Activated CD4-positive, alpha-beta T cell treated with anti-CD3 and anti-CD28 coated beads for 48 hours (primary cell): ENCODE measurements at regions not wholly inside any gene's neighbourhood (a gene's known extent, or its start where the extent isn't known, plus 50 kb on each side); places are given as distances from the start of the nearest gene placed in this dataset.
"Not testable (repeated sequence)": the region's sequence is repeated elsewhere in the genome, so short reads cannot be mapped to it uniquely, and the experiment has no call there.

Experiments
- DNase-seq: peaks from one replicate; pipeline ENCODE4 v3.0.0-alpha.2; 2020

DNA sequence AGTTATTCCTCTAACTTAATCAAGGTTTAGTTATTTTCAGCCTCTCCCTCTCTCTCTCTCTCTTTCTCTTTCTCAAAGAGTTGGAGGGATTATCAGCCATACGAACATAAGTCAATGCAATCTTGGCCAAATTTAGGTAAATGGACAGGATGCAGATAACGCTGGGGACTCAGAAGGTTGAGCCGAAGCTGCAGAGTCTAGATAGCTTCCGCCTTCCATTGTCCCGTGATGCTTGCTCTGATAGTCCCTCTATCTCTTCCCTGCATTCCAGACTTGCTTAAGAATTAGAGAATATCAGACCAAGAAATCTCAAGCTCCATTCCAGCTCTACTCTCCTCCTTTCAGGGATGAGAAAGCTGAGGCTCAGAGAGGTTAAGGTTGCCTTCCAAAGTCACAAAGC is 502.8 kb upstream of the TNP1 start:
- DNase-seq = no peak

DNA sequence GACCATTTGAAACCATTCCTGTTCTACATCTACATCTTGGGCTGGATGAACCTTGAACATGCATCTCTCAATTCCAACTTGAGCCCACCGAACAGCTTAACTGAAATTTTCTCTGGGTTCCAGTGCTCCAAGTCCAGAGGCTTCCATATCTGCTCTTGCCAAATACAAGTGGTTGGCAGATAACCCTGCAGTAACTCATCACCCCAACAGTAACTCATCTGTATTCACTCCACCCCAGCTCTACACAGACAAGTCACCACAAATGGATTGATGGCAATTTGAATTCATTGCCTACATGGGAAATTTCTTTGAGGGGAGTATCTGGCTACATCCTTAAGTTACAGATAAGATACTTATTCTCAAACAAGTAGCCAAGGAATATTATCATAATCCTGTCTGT is 502.4 kb upstream of the TNP1 start:
- DNase-seq = no peak

DNA sequence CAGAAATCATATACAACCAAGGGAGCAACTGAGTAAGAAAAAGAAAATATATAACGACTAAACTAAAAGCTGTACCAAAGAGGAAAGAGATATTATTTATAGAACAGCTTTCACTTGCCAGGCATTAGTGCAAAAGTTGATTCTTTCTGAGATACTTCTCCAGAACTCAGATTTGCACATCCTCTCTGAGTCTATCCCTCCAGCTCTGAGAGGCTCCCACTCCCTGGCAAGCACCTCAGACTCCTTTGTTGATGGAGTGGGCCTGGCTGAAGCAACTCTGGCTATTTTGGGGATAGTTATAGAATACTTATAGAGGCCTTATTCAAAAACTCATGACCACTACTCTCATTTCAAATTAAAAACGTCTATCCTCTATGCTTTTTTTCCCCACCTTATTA is 501.6 kb upstream of the TNP1 start:
- no peak for DNase-seq

DNA sequence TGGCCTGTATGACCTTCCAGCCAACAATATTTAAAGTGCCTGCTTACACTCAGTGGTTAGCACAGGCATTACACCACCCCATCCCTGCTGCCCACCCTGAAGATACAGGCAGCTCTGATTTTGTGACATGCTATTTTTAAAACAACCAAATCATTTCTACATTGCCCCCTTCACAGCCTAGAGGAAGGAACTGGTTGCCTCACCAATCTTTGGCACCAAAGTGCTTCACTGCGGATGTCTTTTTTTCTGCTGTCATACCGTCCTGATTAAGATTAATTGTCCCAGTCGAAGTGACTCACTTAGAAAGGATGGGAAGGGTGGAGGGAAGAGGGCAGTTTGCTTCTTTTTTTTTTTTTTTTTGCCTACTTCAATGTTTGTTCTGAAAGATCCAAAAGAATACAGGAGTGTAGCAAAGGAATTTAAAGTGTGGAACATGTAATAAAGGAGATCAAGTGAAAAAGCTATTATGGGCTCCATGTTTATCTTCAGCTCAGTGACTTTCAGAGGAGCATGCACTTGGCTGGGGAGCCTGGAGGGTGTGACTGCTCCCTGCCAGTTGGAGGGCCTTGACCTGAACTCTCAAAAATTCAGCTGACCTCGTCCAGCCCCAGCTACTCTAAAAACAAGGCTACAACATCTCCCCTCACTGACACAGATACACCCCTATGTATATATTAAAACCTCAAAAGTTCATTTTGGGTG is 501.1 kb upstream of the TNP1 start:
- DNase-seq = no peak

DNA sequence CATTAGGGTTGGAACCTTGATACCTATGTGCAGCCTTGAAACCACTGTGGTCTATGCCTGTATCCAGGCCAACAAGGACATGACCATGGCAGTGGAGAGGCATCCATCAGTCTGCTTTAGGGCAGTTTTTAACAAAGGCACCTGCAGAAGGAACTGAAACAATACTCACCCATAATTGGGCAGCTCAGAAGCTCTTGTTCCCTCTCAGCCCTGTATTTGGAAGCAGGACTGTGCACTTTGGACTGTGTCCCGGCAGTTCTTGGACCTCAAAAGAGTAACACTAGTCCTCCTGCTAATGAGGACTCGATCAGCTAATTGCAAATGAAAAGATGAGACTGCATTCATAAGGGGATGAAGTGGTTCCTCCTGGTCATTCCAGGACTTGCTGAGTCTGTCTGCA is 500.2 kb upstream of the TNP1 start:
- no peak for DNase-seq

DNA sequence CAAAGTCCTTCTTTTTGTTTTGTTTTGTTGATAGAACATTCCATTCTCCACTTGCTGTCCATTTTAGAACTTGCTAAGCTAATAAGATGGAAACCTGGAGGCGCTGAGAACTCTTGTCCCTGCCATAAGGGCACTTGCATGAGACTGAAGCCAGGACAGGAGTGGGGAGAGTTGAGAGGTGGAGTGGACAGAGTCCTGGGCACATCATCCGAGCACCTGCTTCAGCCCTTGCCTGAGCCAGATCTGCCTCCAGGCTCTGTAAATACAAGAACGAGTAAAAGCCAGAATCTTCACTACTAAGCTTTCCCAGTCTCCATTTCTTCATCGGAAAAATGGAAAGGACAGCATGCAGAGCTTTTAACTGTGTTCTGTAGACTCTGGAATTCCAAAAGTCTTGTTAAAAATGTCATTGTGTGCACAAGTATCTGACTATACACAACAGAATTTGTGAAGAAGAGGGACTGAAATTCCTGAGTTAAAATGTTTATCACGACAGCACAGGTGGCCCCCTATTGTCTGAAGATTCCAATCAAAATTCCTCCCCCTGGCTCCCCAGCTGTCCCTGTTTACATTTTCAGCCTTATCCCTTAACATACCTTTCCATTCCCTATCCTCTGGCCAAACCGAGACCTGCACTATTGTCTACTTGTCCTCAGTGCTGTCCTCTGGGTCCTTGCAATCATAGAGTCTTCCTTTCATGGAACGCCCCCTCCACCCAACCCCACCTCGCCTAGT is 498.2 kb upstream of the TNP1 start:
- no peak for DNase-seq

DNA sequence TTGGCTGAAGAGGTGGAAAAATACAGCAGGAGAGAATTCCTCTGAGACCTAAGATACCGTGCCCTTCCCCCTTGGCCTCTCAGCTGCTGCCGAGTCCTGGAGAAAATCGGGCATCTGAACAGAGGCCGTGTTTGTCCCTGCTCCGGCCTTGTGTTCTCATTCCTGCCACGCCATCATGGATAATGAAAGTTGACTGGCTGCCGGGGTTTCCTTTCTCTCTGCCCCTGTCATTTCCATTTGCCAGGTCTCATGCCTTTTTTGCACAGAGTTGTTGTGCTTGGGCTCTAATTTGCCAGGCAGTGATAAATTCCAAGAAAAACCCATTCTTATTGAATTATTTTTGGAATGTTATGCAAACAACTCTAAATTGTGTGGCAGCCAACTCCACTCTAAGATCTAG is 496.9 kb upstream of the TNP1 start:
- DNase-seq = no peak

DNA sequence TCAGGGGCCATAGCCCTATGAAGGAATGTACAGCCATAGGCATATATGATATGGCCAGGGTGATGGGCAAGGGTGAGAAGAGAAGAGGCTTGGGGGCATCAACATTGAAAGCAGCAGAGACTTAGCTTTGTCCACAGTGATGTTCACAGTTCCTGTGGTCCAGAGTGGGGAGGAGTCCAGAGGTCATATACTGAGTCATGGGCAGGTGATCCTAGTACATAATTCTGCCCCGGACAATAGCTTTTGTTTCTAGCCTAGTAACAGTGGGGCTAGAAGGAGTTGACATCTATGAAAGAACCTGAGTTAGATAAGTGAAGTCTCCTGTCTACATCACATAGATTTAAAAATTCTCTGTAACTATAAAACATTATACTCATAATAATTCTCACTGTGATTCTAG is 496.3 kb upstream of the TNP1 start:
- DNase-seq = no peak

DNA sequence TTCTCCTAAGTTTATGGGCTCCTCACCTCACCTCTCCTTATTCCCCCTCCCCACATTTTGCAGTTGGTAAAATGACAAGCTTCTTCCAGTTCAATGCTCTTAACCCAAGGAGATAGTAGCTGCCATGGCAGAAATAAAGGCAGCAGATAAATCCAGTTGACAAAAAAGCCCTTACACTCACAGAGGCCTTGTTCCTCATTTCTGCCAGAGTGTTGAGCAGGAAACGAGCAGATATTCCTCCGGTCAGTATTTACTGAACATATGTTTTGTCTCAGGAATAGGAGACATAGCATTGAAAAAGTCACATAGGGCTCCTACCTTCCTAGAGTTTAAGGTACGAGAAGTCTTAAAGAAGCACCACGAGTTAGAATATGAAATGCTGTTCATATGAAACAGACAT is 493.7 kb upstream of the TNP1 start:
- DNase-seq = no peak

DNA sequence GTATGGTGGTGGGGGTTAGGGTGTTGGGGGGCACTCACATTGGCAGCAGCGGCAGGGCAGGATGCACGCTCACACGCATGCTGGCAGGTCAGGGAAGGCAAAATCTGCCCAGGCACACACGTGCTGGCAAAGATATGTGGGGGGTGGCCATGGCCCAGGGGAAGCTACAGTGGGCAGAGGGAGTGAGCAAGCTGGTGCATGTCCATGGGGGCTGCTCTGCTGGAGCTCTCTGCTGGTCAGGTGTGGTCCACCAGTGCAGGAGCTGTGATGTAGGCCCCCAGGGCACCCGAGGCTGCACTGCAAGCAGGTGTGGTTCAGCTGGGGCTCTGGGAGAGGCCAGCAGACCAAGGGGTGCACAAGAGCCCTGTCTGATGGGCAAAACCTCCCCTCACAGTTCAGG is 491.5 kb upstream of the TNP1 start:
- DNase-seq = no peak

DNA sequence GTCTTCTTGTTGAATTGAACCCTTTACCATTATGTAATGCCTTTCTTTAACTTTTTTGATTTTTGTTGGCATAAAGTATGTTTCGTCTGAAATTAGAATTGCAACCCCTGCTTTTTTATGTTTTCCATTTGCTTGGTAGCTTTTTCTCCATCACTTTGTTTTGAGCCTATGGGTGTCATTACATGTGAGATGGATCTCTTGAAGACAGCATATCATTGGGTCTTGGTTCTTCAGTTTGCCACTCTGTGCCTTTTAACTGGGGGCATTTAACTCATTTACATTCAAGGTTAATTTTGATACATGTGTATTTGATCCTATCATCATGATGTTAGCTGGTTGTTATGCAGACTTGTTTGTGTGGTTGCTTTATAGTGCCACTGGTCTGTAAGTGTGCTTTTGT is 489.4 kb upstream of the TNP1 start:
- DNase-seq = no peak

DNA sequence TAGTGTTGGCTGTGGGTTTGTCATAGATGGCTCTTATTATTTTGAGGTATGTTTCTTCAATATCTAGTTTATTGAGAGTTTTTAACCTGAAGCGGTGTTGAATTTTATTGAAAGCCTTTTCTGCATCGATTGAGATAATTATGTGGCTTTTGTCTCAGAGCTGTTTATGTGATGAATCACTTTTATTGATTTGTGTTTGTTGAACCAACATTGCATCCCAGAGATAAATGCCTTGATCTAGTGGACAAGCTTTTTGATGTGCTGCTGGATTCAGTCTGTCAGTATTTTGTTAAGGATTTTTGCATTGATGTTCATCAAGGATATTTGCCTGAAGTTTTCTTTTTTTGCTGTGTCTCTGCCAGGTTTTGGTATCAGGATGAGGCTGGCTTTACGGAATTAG is 487.8 kb upstream of the TNP1 start:
- DNase-seq = not testable (repeated sequence)

DNA sequence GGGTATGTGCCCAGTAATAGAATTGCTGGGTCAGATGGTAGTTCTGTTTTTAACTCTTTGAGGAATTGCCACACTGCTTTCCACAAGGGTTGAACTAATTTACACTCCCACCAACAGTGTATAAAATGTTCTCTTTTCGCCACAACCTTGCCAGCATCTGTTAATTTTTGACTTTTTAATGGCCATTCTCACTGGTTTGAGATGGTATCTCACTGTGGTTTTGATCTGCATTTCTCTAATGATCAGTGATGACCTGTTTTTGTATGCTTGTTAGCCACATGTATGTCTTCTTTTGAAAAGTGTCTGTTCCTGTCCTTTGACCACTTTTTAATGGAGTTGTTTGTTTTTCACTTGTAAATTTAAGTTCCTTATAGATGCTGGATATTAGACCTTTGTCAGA is 486.2 kb upstream of the TNP1 start:
- DNase-seq = not testable (repeated sequence)

DNA sequence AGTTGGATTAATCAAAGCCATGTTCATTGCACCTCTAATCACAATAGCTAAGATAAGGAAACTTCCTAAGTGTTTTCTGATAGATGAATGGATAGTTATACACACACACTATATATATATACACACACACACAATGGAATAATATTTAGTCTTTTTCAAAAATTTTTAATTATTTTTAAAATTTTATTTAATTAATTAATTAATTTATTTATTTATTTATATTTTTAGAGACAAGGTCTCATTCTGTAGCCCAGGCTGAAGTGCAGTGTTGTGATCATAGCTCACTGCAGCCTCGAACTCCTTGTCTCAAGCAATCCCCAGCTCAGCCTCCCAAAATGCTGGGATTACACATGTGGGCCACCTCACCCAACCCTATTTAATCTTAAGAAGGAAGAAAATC is 481.0 kb upstream of the TNP1 start:
- no peak for DNase-seq

DNA sequence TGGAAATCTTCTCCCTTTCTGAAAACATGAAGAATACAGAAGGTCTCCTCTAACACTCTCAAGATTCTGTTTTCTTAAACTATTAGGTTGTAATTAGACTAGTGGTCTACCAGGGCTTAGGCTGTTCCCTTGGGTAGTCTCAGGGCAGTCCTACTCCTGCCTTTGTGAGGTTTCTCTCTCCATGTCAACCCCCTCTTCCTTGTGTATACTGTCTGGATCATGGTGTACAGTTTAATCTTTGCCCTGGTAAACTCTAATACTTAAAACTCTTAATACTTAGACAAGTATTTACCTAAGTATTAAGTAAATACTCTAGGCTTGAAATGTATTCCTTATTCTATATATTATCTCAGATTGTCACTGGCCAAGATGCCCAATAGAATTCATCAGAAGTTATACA is 480.3 kb upstream of the TNP1 start:
- DNase-seq = no peak

DNA sequence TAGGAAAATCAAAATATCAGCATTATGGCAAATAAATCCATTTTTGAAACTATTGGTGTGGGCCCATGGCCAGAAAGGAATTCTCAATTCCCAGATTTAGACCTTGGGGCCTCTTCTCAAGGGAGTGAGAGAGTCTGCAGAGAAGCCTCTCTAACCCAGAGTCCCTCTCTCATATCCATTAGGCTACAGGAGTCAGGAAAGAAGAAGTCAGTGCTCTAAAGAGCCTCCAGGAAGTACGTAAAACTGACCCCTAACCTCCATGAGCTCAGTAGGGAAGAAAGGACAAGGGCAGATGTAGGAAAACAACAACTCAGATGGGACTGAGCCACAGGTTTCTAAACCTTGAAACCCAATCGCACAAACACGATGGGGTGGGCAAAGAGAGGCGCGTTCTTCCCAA is 479.9 kb upstream of the TNP1 start:
- DNase-seq = no peak

DNA sequence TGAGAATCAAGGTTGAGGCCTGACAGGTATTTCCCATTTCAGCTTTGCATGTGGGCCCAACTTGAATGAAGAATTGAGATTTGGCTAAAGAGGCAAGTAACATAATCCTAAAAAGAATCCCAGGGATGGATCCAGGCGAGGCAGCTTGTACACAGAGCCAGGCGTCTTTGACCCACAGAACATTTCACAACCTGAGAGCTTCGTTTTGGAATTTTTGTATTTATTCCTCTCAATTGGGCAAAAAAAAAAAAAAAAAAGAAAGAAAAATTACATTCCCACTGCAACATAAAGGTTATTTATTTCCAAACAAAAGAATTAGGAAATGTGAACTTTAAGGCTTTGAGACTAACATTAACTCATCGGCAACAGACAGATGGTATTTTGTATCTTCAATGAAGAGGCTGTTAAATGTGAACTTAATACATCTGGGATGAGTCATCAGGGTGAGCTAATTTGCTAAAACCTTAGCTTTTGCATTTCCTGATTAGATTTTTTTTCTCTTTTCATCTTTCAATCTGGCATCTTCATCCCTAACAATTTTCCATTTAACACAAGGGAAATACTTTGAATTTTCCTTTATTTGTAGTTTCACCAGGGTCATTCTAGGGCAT is 478.5 kb upstream of the TNP1 start:
- no peak for DNase-seq

DNA sequence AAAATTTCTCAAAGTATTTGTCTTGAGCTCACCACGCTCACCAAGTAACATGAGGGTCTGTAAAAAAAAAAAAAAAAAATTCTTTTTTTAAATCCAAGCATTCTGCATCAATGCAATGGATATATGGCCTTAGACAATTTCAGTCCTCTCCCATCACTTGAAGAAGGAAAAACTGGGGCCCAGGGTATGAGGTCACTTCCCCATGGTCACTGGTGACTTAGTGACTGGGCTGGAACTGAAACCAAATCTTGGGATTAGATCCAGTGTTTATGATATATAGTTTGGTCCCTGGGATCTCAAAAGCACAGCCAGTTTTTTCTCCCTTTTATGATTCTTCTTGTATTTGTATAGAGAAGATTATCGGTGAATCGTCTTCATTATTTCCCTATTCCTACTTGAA is 477.9 kb upstream of the TNP1 start:
- DNase-seq = no peak

DNA sequence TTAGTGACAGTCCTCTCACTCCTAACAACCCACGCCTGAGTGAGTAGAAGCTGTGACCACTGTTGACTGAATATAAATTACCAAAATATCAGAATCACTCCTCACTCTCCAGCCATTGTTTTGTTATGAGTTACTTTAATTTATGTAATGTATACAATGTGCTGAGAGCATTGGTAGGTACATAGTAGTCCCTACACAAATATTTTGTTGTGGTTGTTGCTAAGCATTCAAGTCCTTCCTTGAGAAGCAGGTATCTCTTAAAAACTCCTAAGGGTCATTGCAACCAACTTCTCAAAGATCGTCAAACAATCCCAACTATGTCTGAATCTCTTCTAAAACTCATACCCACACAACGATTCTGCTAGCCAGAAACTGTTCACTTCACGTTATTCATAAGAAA is 476.8 kb upstream of the TNP1 start:
- DNase-seq = no peak

DNA sequence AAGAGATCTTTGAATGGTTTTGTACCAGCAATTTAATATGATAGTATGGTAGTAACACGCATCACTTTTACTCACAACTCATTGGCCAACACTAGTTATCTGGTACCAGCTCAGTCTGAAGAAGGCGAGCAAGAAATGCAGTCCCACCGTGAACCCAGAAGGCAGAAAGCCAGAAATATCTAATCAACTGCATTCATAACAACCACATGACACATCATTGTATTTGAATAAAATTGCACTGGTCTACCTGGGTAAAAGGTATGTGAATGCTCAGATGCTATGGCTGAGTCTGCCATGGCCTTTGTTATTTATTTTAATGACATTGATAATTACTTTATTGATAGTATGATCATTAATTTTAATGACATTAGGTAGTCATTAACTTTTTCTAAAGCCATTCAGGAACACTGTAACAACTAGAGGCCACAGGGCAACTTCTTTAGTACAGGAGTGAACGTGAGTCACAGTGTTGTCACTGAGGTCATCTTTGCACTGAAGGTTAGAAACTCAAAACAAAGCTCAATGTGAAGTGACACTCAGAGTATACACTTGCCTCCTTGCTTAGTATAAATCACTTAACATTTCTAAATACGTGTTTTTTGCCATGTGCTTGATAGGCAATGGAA is 475.6 kb upstream of the TNP1 start:
- DNase-seq = no peak

DNA sequence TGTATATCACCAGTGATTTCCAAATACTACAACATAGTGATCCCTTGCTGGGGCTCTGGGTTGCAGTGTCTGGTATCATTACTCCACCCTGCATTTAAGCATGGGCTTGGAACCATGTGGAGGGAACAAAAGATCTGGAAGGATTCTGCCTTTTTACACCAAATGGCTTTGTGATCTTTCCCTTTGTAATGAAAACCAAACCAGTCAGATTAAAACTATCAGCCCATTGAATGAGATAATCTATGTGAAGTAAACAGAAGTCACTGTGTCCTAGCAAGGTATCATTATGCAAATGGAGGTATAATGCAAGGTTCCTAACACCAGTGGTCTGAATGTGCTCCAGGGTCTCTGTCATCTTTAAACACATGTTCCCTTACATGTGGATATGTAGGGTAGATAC is 474.7 kb upstream of the TNP1 start:
- DNase-seq = no peak

DNA sequence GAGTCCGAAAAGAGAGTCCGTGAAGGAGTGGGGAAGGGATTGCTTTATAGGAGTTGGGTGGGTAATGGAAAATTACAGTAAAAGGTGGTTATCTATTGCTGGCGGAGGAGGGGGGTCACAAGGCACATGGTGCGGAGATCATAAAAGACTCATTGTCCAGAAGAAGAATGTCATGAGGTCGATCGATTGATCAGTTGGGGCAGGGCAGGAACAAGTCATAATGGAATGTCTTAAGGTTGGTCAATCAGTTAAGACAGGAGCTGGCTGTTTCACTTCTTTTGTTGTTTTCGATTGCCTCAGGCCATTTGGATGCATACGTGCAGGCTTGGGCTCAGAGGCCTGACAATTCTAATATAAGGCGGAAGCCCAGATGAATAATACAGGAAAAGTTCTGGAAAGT is 473.0 kb upstream of the TNP1 start:
- no peak for DNase-seq

DNA sequence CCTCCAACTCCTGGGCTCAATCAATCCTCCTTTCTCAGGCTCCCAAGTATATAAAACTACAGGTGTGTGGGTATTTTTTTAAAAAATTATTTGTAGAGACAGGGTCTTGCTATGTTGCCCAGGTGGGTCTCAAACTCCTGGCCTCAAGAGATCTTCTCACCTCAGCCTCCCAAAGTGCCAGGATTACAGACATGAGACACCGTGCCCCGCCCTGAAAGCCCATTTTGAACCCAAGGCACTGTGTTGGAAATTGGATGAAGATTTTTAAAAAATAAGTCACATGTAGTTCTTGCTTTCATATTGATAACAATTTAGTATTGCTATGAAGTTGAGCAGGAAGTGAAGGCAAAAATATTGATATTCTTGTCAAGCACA is 472.5 kb upstream of the TNP1 start:
- no peak for DNase-seq
